ENCODE measurements at regions not wholly inside any gene's neighbourhood (a gene's known extent, or its start where the extent isn't known, plus 50 kb on each side); places are given as distances from the start of the nearest gene placed in this dataset.
A peak's percentile ranks its signal among the peaks of the same experiment; 100 is the strongest.
"Not testable (repeated sequence)": the region's sequence is repeated elsewhere in the genome, so short reads cannot be mapped to it uniquely, and the experiment has no call there.

DNA sequence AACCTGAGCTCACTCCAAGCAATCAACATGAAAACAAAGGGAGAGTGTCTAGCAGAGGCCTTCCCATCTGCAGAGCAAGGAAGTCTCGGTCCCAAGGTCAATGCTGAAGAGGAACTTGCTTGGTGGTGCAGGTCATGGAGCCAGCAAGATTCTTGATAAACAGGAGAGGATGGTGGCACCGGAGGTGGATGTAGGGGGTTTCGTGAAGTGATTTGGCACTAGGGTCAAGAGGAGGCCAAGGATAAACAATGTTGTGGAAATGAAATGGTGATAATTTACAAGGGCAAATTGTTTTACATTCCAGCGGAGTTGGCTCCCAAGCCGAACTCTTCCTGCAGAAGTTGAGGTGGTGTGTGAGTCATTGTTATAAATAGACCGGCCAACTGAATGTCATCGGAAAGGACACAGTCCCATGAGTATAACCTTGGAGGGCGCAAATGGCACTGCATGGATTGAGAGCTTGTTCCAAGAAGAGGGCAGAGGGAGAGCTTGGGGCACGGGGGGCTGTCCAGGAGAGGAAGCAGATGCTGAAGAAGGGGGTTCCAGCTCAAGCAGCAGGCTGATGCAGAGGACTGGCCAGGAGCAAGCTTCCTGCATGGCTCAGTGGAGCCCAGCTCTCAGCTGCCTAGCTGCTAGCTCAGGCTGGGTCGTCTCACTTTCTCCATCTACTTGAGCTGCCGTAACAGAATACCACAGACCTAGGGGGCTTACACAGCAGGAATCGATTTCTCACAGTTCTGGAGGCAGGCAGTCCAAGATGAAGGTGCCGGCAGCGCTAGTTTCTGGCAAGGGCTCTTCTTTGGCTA, 136.6 kb downstream of the COPRS start:
- Histone ChIP-seq H3K9me3 (no peaks in the 10 kb centered on the region), H3K27ac (peak overlapping the region in 4 of 5 donors; percentile 35 to 62 (median 51)), H3K27me3 (no peaks in the 10 kb centered on the region), H3K4me3 (no peak overlapping the region), H3K36me3 (no peaks in the 10 kb centered on the region), H3K4me1 (peaks cover 0 to 8% (median 4%) of the 10 kb centered on the region in 4 donors)
- 62 to 75% (median 72%) methylated on average over 12 to 14 of the region's 14 CpGs for WGBS, 5 donors
- peak; percentile 39 to 50 for DNase-seq
- no peak for TF ChIP-seq POLR2A (IDR thresholded peaks at IDR 0.05)
- TF ChIP-seq EP300 (IDR thresholded peaks at IDR 0.05), result no peak
- TF ChIP-seq POLR2AphosphoS5 (IDR thresholded peaks at IDR 0.05), result no peak
- TF ChIP-seq, protein P1, sequence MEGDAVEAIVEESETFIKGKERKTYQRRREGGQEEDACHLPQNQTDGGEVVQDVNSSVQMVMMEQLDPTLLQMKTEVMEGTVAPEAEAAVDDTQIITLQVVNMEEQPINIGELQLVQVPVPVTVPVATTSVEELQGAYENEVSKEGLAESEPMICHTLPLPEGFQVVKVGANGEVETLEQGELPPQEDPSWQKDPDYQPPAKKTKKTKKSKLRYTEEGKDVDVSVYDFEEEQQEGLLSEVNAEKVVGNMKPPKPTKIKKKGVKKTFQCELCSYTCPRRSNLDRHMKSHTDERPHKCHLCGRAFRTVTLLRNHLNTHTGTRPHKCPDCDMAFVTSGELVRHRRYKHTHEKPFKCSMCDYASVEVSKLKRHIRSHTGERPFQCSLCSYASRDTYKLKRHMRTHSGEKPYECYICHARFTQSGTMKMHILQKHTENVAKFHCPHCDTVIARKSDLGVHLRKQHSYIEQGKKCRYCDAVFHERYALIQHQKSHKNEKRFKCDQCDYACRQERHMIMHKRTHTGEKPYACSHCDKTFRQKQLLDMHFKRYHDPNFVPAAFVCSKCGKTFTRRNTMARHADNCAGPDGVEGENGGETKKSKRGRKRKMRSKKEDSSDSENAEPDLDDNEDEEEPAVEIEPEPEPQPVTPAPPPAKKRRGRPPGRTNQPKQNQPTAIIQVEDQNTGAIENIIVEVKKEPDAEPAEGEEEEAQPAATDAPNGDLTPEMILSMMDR (IDR thresholded peaks at IDR 0.05), result no peak
- intact Hi-C loops (cut with DNase I; ENCODE audit: low total_unique reads), result no loop called here

DNA sequence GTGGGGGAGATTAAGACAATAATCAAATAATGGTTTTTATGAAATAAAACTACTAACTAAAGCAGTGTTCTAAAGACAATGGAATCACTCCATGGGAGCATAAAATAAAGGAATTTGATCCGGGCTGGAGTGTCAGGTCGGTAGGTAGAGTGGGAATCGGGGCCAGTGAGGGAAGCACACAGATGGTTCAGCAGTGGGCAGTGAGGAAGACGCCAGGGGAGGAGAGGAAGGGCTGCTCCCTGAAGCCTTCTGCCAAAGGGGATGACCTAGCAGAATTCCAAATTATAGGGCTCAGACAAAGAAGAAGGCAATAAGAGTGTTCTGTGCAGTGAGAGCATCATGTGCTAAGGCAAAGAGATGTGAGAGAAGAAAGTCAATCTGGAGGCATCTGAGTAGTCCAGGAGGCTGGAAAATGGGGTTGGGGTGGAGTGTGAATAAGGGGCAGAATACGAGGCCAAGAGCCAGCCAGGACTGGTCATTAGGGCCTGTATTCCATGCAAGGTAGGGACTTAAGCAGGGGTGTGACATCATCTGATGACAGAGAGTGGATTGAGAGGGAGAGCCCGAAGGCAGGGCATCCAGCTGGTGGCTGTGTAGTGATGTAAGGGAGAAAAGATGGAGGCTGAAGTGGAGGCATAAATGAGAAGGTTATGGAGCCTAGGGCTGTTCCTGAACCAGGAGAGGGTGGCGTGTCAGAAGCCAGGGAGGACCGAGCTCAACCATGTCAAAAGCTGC, 137.6 kb downstream of the COPRS start:
- DNase-seq, result no peak
- TF ChIP-seq EP300 (IDR thresholded peaks at IDR 0.05) (no peak), POLR2AphosphoS5 (IDR thresholded peaks at IDR 0.05) (no peak), POLR2A (IDR thresholded peaks at IDR 0.05) (no peak)
- TF ChIP-seq, protein P1 (IDR thresholded peaks at IDR 0.05), result no peak
- Histone ChIP-seq H3K27ac (peak overlapping the region in 3 of 5 donors; percentile 35 to 62 (median 53)), H3K36me3 (no peaks in the 10 kb centered on the region), H3K9me3 (no peaks in the 10 kb centered on the region), H3K4me1 (peaks cover 0 to 8% (median 4%) of the 10 kb centered on the region in 4 donors), H3K4me3 (no peak overlapping the region), H3K27me3 (no peaks in the 10 kb centered on the region)
- 79 to 89% (median 87%) methylated on average over 8 of the region's 8 CpGs for WGBS, 5 donors
- intact Hi-C loops (cut with DNase I; ENCODE audit: low total_unique reads), result no loop called here

DNA sequence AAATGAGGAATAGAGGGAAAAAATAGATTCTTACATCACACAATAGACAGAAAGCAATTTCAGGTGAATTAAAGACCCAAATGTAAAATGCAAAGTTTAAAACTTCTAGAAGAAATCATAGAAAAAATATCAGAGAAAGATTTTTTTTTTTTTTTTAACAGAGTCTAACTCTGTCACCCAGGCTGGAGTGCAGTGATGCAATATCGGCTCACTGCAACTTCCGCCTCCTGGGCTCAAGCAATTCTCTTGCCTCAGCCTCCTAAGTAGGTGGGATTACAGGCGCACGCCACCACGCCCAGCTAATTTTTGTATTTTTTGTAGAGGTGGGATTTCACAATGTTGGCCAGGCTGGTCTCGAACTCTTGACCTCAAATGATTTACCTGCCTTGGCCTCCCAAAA, 141.8 kb downstream of the COPRS start:
- H3K4me3 ChIP-seq; DNase-seq; H3K9me3 ChIP-seq; H3K36me3 ChIP-seq; H3K27ac ChIP-seq; H3K4me1 ChIP-seq; intact Hi-C loops (cut with DNase I; ENCODE audit: low total_unique reads); H3K27me3 ChIP-seq: not testable (repeated sequence)
- WGBS, 5 donors, result 82 to 97% (median 91%) methylated on average over 6 of the region's 6 CpGs

DNA sequence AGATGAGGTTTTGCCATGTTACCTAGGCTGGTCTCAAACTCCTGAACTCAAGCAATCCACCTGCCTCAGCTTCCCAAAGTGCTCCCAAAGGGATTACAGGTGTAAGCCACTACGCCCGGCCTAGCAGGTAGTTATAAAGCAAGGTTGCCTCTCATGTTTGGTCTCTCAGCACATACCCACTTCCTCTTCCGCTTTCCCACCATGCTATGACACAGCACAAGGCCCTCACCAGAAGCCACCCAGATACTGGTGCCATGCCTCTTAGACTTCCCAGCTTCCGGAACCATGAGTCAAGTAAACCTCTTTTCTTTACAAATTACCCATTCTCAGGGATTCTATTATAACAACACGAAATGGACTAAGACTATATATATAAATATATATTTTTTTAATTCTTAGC, 143.6 kb downstream of the COPRS start:
- no peak overlapping the region for H3K4me3 ChIP-seq
- H3K27ac ChIP-seq, result no peak overlapping the region
- no peaks in the 10 kb centered on the region for H3K36me3 ChIP-seq
- no peaks in the 10 kb centered on the region for H3K9me3 ChIP-seq
- no peaks in the 10 kb centered on the region for H3K27me3 ChIP-seq
- intact Hi-C loops (cut with DNase I; ENCODE audit: low total_unique reads), result no loop called here
- no peak for DNase-seq
- TF ChIP-seq POLR2AphosphoS5 (IDR thresholded peaks at IDR 0.05) (no peak), EP300 (IDR thresholded peaks at IDR 0.05) (no peak), POLR2A (IDR thresholded peaks at IDR 0.05) (no peak)
- TF ChIP-seq, protein P1 (IDR thresholded peaks at IDR 0.05), result no peak
- 78 to 91% (median 82%) methylated on average over 5 of the region's 5 CpGs for WGBS, 5 donors
- no peaks in the 10 kb centered on the region for H3K4me1 ChIP-seq

Measured in stomach (tissue), 8 donors.